ENCODE measurements at regions not wholly inside any gene's neighbourhood (a gene's known extent, or its start where the extent isn't known, plus 50 kb on each side); places are given as distances from the start of the nearest gene placed in this dataset.

- TF ChIP-seq CTCF (IDR thresholded peaks at IDR 0.05; ENCODE audit: insufficient read depth, low read length, poor library complexity, severe bottlenecking): no peak
- TF ChIP-seq EZH2phosphoT487 (conservative IDR thresholded peaks at IDR 0.05; ENCODE audit: low read length): no peak
These were observed 230.2 kb upstream of the AJAP1 start for GRCh38 chr1:4424254-4424653.
